ENCODE measurements at regions not wholly inside any gene's neighbourhood (a gene's known extent, or its start where the extent isn't known, plus 50 kb on each side); places are given as distances from the start of the nearest gene placed in this dataset.

GRCh38 chr2:62447411-62447810 lies 58.6 kb downstream of the TMEM17 start:
- no peak for DNase-seq
- H3K9me3 Mint-ChIP-seq (ENCODE audit: low read depth): no peaks in the 10 kb centered on the region
- CTCF ChIA-PET: interaction anchor here (1.2 kb wide), 1 partner anchor 9 kb away, joined by 3 read pairs; no protein-coding TSS in a partner anchor
- H3K27ac Mint-ChIP-seq: no peak overlapping the region
- POLR2A ChIA-PET: no interaction called here
- ATAC-seq: no peak
- intact Hi-C loops (cut with DNase I, micrococcal nuclease): no loop called here
- H3K36me3 Mint-ChIP-seq (ENCODE audit: low read depth): no peaks in the 10 kb centered on the region
- no peak overlapping the region for H3K4me3 Mint-ChIP-seq
- no peaks in the 10 kb centered on the region for H3K4me1 Mint-ChIP-seq
- no peaks in the 10 kb centered on the region for H3K27me3 Mint-ChIP-seq

- no peak overlapping the region for H3K4me3 Mint-ChIP-seq
- no peaks in the 10 kb centered on the region for H3K9me3 Mint-ChIP-seq (ENCODE audit: low read depth)
- ChIA-PET CTCF (interaction anchor here (1.2 kb wide), 1 partner anchor 10 kb away, joined by 3 read pairs; no protein-coding TSS in a partner anchor), POLR2A (no interaction called here)
- DNase-seq (no peak), ATAC-seq (no peak)
- H3K27me3 Mint-ChIP-seq: no peaks in the 10 kb centered on the region
- no peaks in the 10 kb centered on the region for H3K4me1 Mint-ChIP-seq
- no peaks in the 10 kb centered on the region for H3K36me3 Mint-ChIP-seq (ENCODE audit: low read depth)
- H3K27ac Mint-ChIP-seq: no peak overlapping the region
- intact Hi-C loops (cut with DNase I, micrococcal nuclease): no loop called here
Observed at GRCh38 chr2:62446491-62446890, 59.5 kb downstream of the TMEM17 start.

GRCh38 chr2:62443886-62444285 lies 62.1 kb downstream of the TMEM17 start:
- POLR2A ChIA-PET: no interaction called here
- Mint-ChIP-seq H3K27me3 (no peaks in the 10 kb centered on the region), H3K4me3 (no peak overlapping the region), H3K9me3 (ENCODE audit: low read depth) (no peaks in the 10 kb centered on the region), H3K36me3 (ENCODE audit: low read depth) (no peaks in the 10 kb centered on the region), H3K4me1 (no peaks in the 10 kb centered on the region), H3K27ac (no peak overlapping the region)
- intact Hi-C loops (cut with DNase I, micrococcal nuclease): no loop called here
- CTCF ChIA-PET: interaction anchor here (1.1 to 2.7 kb wide), 2 partner anchors 11 to 31 kb away, joined by 4 to 14 read pairs; no protein-coding TSS in a partner anchor
- no peak for ATAC-seq
- DNase-seq: no peak

- no peaks in the 10 kb centered on the region for H3K36me3 Mint-ChIP-seq (ENCODE audit: low read depth)
- intact Hi-C loops (cut with DNase I, micrococcal nuclease): no loop called here
- no peak for DNase-seq
- no peak overlapping the region for H3K27ac Mint-ChIP-seq
- POLR2A ChIA-PET: no interaction called here
- H3K4me3 Mint-ChIP-seq: no peak overlapping the region
- no peaks in the 10 kb centered on the region for H3K27me3 Mint-ChIP-seq
- CTCF ChIA-PET: interaction anchor here (0.9 to 2.7 kb wide), 3 partner anchors 12 to 39 kb away, joined by 4 to 14 read pairs (median 5); no protein-coding TSS in a partner anchor
- H3K4me1 Mint-ChIP-seq: no peaks in the 10 kb centered on the region
- no peak for ATAC-seq
- no peaks in the 10 kb centered on the region for H3K9me3 Mint-ChIP-seq (ENCODE audit: low read depth)
Observed at GRCh38 chr2:62443471-62443870, 62.5 kb downstream of the TMEM17 start.

GRCh38 chr2:62441824-62442223 lies 64.2 kb downstream of the TMEM17 start:
- Mint-ChIP-seq H3K9me3 (ENCODE audit: low read depth) (no peaks in the 10 kb centered on the region), H3K27ac (no peak overlapping the region), H3K27me3 (no peaks in the 10 kb centered on the region), H3K36me3 (ENCODE audit: low read depth) (no peaks in the 10 kb centered on the region), H3K4me3 (no peak overlapping the region), H3K4me1 (no peaks in the 10 kb centered on the region)
- intact Hi-C loops (cut with DNase I, micrococcal nuclease): no loop called here
- POLR2A ChIA-PET: no interaction called here
- CTCF ChIA-PET: interaction anchor here (2.7 kb wide), 1 partner anchor 13 kb away, joined by 14 read pairs; no protein-coding TSS in a partner anchor
- DNase-seq (no peak), ATAC-seq (no peak)

- ATAC-seq (no peak), DNase-seq (no peak)
- Mint-ChIP-seq H3K27ac (no peak overlapping the region), H3K4me3 (no peak overlapping the region), H3K36me3 (ENCODE audit: low read depth) (no peaks in the 10 kb centered on the region), H3K4me1 (no peaks in the 10 kb centered on the region), H3K27me3 (no peaks in the 10 kb centered on the region), H3K9me3 (ENCODE audit: low read depth) (no peaks in the 10 kb centered on the region)
- CTCF ChIA-PET: no interaction called here
- intact Hi-C loops (cut with DNase I, micrococcal nuclease): no loop called here
- POLR2A ChIA-PET: no interaction called here
Observed at GRCh38 chr2:62441421-62441820, 64.6 kb downstream of the TMEM17 start.

- ChIA-PET POLR2A (no interaction called here), CTCF (no interaction called here)
- Mint-ChIP-seq H3K9me3 (ENCODE audit: low read depth) (no peaks in the 10 kb centered on the region), H3K27me3 (no peaks in the 10 kb centered on the region), H3K27ac (no peak overlapping the region), H3K4me1 (no peaks in the 10 kb centered on the region), H3K36me3 (ENCODE audit: low read depth) (no peaks in the 10 kb centered on the region), H3K4me3 (no peak overlapping the region)
- intact Hi-C loops (cut with DNase I, micrococcal nuclease): no loop called here
- ATAC-seq (no peak), DNase-seq (no peak)
Observed at GRCh38 chr2:62440281-62440946, 65.6 kb downstream of the TMEM17 start.

- Mint-ChIP-seq H3K27me3 (no peaks in the 10 kb centered on the region), H3K27ac (no peak overlapping the region), H3K36me3 (ENCODE audit: low read depth) (no peaks in the 10 kb centered on the region), H3K9me3 (ENCODE audit: low read depth) (no peaks in the 10 kb centered on the region), H3K4me3 (no peak overlapping the region), H3K4me1 (no peaks in the 10 kb centered on the region)
- ATAC-seq (no peak), DNase-seq (no peak)
- CTCF ChIA-PET: no interaction called here
- POLR2A ChIA-PET: no interaction called here
- intact Hi-C loops (cut with DNase I, micrococcal nuclease): no loop called here
Observed at GRCh38 chr2:62439425-62439824, 66.6 kb downstream of the TMEM17 start.

- H3K27ac Mint-ChIP-seq: no peak overlapping the region
- ChIA-PET CTCF (no interaction called here), POLR2A (interaction anchor here (0.7 kb wide), 1 partner anchor 29 kb away, joined by 4 read pairs; no protein-coding TSS in a partner anchor)
- no peaks in the 10 kb centered on the region for H3K27me3 Mint-ChIP-seq
- DNase-seq (no peak), ATAC-seq (no peak)
- H3K9me3 Mint-ChIP-seq (ENCODE audit: low read depth): no peaks in the 10 kb centered on the region
- intact Hi-C loops (cut with DNase I, micrococcal nuclease): no loop called here
- H3K36me3 Mint-ChIP-seq (ENCODE audit: low read depth): no peaks in the 10 kb centered on the region
- H3K4me1 Mint-ChIP-seq: no peaks in the 10 kb centered on the region
- H3K4me3 Mint-ChIP-seq: no peak overlapping the region
Observed at GRCh38 chr2:62437785-62438184, 68.2 kb downstream of the TMEM17 start.

GRCh38 chr2:62435720-62436119 lies 70.3 kb downstream of the TMEM17 start:
- intact Hi-C loops (cut with DNase I, micrococcal nuclease): no loop called here
- no peaks in the 10 kb centered on the region for H3K4me1 Mint-ChIP-seq
- no peaks in the 10 kb centered on the region for H3K9me3 Mint-ChIP-seq (ENCODE audit: low read depth)
- no peaks in the 10 kb centered on the region for H3K36me3 Mint-ChIP-seq (ENCODE audit: low read depth)
- ChIA-PET CTCF (no interaction called here), POLR2A (no interaction called here)
- ATAC-seq: no peak
- DNase-seq: no peak
- no peak overlapping the region for H3K4me3 Mint-ChIP-seq
- no peak overlapping the region for H3K27ac Mint-ChIP-seq
- H3K27me3 Mint-ChIP-seq: no peaks in the 10 kb centered on the region

- no peaks in the 10 kb centered on the region for H3K4me1 Mint-ChIP-seq
- ATAC-seq (no peak), DNase-seq (no peak)
- H3K27me3 Mint-ChIP-seq: no peaks in the 10 kb centered on the region
- intact Hi-C loops (cut with DNase I, micrococcal nuclease): no loop called here
- POLR2A ChIA-PET: no interaction called here
- H3K36me3 Mint-ChIP-seq (ENCODE audit: low read depth): no peaks in the 10 kb centered on the region
- H3K4me3 Mint-ChIP-seq: no peak overlapping the region
- CTCF ChIA-PET: no interaction called here
- no peak overlapping the region for H3K27ac Mint-ChIP-seq
- no peaks in the 10 kb centered on the region for H3K9me3 Mint-ChIP-seq (ENCODE audit: low read depth)
Observed at GRCh38 chr2:62432407-62432806, 73.6 kb downstream of the TMEM17 start.

- H3K27ac Mint-ChIP-seq: no peak overlapping the region
- intact Hi-C loops (cut with DNase I, micrococcal nuclease): no loop called here
- ChIA-PET POLR2A (no interaction called here), CTCF (no interaction called here)
- no peak overlapping the region for H3K4me3 Mint-ChIP-seq
- no peaks in the 10 kb centered on the region for H3K4me1 Mint-ChIP-seq
- no peak for ATAC-seq
- H3K9me3 Mint-ChIP-seq (ENCODE audit: low read depth): no peaks in the 10 kb centered on the region
- H3K27me3 Mint-ChIP-seq: no peaks in the 10 kb centered on the region
- DNase-seq: no peak
- no peaks in the 10 kb centered on the region for H3K36me3 Mint-ChIP-seq (ENCODE audit: low read depth)
Observed at GRCh38 chr2:62431512-62431911, 74.5 kb downstream of the TMEM17 start.
